Erythroblast (primary cell): ENCODE measurements at regions not wholly inside any gene's neighbourhood (a gene's known extent, or its start where the extent isn't known, plus 50 kb on each side); places are given as distances from the start of the nearest gene placed in this dataset.
A peak's percentile ranks its signal among the peaks of the same experiment; 100 is the strongest.
"Not testable (repeated sequence)": the region's sequence is repeated elsewhere in the genome, so short reads cannot be mapped to it uniquely, and the experiment has no call there.

ENCODE experiments used
- DNase-seq, 2 experiments: peaks; one replicate each; lab custom pipeline; 2025; lab: John Stamatoyannopoulos, UW
- GATA1 ChIP-seq: IDR thresholded peaks from 2 replicates; pipeline ENCODE4 v1.6.1; 2011; ENCODE audit warnings: low read depth, mild to moderate bottlenecking, control low read depth, low read length, moderate library complexity
- POLR2A ChIP-seq: IDR thresholded peaks from 2 replicates; pipeline ENCODE4 v1.6.1; 2011; ENCODE audit warnings: mild to moderate bottlenecking, low read length

DNA sequence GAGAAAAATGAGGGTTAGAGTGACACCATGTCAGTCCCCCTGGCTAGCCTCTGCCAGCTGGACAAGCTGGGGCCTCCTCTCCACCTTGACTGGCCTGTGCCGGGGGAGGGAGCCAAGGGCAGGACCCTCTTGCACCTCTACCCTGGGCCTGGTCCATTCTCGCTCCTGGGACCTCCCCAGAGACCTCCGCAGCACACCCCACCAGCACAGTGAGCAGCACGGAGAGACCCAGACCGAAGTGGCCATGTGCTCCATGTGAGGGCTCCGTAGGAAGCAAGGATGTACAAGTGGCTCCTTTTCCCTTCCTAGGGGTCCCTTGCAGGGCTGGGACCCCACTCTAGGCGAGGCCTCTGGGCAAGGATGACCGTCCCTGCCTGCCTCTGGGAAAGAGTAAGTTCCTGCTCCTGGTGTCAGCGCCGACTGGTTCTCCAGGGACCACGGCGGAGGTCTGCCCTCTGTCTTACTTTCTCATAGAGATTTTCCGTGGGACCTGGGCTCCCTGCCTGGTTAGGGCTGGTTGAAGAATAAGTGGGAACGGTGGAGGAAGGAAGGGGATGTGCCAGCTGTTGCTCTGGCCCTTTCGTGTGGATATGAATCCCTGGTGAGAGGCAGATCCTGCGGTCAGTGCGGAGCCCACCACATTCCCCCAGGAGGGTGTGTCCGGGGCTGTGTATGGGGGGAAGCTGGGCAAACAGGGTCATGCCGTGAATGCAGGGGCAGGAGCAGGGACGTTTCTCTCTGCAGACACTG lies 124.2 kb downstream of the METRNL start:
- DNase-seq: no peak
- TF ChIP-seq POLR2A: no peak

DNA sequence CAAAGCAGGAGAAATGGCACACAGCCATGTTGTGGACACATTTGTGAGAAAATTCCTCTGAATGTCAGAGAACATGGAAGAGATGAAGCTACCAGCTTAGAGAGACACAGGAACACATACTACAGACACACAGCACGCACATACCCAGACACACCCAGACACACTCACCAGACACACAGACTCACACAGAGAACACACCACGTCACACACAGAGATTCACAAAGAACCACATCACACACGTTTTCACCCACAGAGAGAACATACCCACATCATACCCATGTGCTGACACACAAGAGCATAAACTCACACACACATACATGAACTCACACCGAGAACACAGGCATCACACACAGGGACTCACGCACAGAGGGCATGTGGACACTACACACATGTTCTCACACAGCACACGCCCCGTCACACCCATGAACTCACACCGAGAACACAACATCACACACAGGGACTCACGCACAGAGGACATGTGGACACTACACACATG lies 124.9 kb downstream of the METRNL start:
- TF ChIP-seq GATA1 (no peak), POLR2A (no peak)
- no peak for DNase-seq

- DNase-seq: not testable (repeated sequence)
Observed at GRCh38 chr17:83204736-83205386, 125.5 kb downstream of the METRNL start.

GRCh38 chr17:83205387-83206035 lies 126.1 kb downstream of the METRNL start:
- DNase-seq: peak; percentile 71 to 79

DNA sequence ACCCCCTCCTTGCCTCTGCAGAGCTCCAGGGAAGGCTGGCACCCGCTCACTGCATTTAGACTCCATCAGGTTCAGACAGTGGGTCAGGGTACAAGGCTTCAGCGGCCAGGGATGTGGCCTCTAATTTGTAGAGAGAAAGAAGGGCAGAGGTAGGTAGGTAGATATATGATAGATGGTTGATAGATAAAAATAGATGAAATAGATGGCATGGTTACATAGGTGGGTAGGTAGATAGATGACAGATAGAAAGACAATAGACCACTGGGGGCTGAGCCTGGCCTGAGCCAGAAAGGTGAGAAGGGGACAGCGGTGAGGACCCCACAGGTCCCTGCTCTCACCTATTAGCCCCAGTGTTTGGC lies 126.6 kb downstream of the METRNL start:
- not testable (repeated sequence) for DNase-seq

- DNase-seq: not testable (repeated sequence)
Observed at GRCh38 chr17:83206819-83207588, 127.6 kb downstream of the METRNL start.

DNA sequence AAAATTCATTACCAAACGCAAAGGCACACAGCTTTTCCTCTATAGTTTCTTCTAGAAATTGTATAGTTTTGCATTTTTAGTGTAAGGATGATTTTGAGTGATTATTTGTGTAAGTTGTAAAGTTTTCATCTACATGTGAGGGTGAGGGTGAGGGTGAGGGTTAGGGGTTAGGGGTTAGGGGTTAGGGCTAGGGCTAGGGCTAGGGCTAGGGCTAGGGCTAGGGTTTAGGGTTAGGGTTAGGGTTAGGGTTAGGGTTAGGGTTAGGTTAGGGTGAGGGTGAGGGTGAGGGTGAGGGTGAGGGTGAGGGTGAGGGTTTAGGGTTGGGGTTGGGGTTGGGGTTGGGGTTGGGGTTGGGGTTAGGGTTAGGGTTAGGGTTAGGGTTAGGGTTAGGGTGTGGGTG lies 167.6 kb downstream of the METRNL start:
- not testable (repeated sequence) for DNase-seq
